GM21423 (cell line): ENCODE measurements at regions not wholly inside any gene's neighbourhood (a gene's known extent, or its start where the extent isn't known, plus 50 kb on each side); places are given as distances from the start of the nearest gene placed in this dataset.

Experiments
- ATAC-seq: cut with Tn5 transposase; IDR thresholded peaks from one replicate; pipeline ENCODE4 v1.9.1; 2021; ENCODE audit warnings: mild to moderate bottlenecking, moderate library complexity; ENCODE audit not compliant: unreplicated experiment

- no peak for ATAC-seq
Observed at GRCh38 chr13:65907666-65908525, 1322.2 kb downstream of the PCDH9 start.

GRCh38 chr13:65901723-65902122, 1328.4 kb downstream of the PCDH9 start:
- ATAC-seq, result no peak

- ATAC-seq, result no peak
Observed at GRCh38 chr13:65894049-65894448, 1336.1 kb downstream of the PCDH9 start.

- no peak for ATAC-seq
Observed at GRCh38 chr13:65892859-65893258, 1337.3 kb downstream of the PCDH9 start.

- no peak for ATAC-seq
Observed at GRCh38 chr13:65889368-65889767, 1340.8 kb downstream of the PCDH9 start.

- ATAC-seq, result no peak
Observed at GRCh38 chr13:65882810-65883209, 1347.3 kb downstream of the PCDH9 start.

GRCh38 chr13:65881561-65882155, 1348.5 kb downstream of the PCDH9 start:
- no peak for ATAC-seq

GRCh38 chr13:65875031-65875430, 1355.1 kb downstream of the PCDH9 start:
- no peak for ATAC-seq

GRCh38 chr13:65872448-65872847, 1357.7 kb downstream of the PCDH9 start:
- ATAC-seq, result no peak

- ATAC-seq, result no peak
Observed at GRCh38 chr13:65868884-65869283, 1361.3 kb downstream of the PCDH9 start.

GRCh38 chr13:65868099-65868498, 1362.0 kb downstream of the PCDH9 start:
- ATAC-seq, result no peak

- ATAC-seq, result no peak
Observed at GRCh38 chr13:65866138-65866537, 1364.0 kb downstream of the PCDH9 start.

GRCh38 chr13:65865206-65865605, 1364.9 kb downstream of the PCDH9 start:
- ATAC-seq, result no peak

- no peak for ATAC-seq
Observed at GRCh38 chr13:65864039-65864438, 1366.1 kb downstream of the PCDH9 start.

- ATAC-seq, result no peak
Observed at GRCh38 chr13:65860306-65860705, 1369.8 kb downstream of the PCDH9 start.

GRCh38 chr13:65857942-65858565, 1372.1 kb downstream of the PCDH9 start:
- no peak for ATAC-seq

GRCh38 chr13:65856431-65856830, 1373.7 kb downstream of the PCDH9 start:
- ATAC-seq, result no peak

GRCh38 chr13:65855242-65855805, 1374.8 kb downstream of the PCDH9 start:
- ATAC-seq, result no peak

- ATAC-seq, result no peak
Observed at GRCh38 chr13:65854431-65854830, 1375.7 kb downstream of the PCDH9 start.

GRCh38 chr13:65844266-65844841, 1385.8 kb downstream of the PCDH9 start:
- ATAC-seq, result no peak

- no peak for ATAC-seq
Observed at GRCh38 chr13:65843314-65843731, 1386.8 kb downstream of the PCDH9 start.
